GM21723 (cell line): ENCODE measurements at regions not wholly inside any gene's neighbourhood (a gene's known extent, or its start where the extent isn't known, plus 50 kb on each side); places are given as distances from the start of the nearest gene placed in this dataset.
"Not testable (repeated sequence)": the region's sequence is repeated elsewhere in the genome, so short reads cannot be mapped to it uniquely, and the experiment has no call there.

Experiments
- ATAC-seq: cut with Tn5 transposase; IDR thresholded peaks from one replicate; pipeline ENCODE4 v1.9.1; 2021; ENCODE audit warnings: mild to moderate bottlenecking, moderate library complexity; ENCODE audit not compliant: unreplicated experiment

- ATAC-seq: no peak
Measured at GRCh38 chr15:95698951-95699350, 631.5 kb upstream of the NR2F2 start.

- ATAC-seq: no peak
Measured at GRCh38 chr15:95699578-95699977, 630.9 kb upstream of the NR2F2 start.

- ATAC-seq: not testable (repeated sequence)
Measured at GRCh38 chr15:95700692-95701091, 629.8 kb upstream of the NR2F2 start.

- no peak for ATAC-seq
Measured at GRCh38 chr15:95701410-95701809, 629.1 kb upstream of the NR2F2 start.

GRCh38 chr15:95709959-95710695 lies 620.4 kb upstream of the NR2F2 start:
- no peak for ATAC-seq

GRCh38 chr15:95712785-95713184 lies 617.7 kb upstream of the NR2F2 start:
- ATAC-seq: no peak

- no peak for ATAC-seq
Measured at GRCh38 chr15:95713324-95713723, 617.2 kb upstream of the NR2F2 start.

GRCh38 chr15:95715116-95715903 lies 615.2 kb upstream of the NR2F2 start:
- ATAC-seq: no peak

- no peak for ATAC-seq
Measured at GRCh38 chr15:95715906-95716656, 614.4 kb upstream of the NR2F2 start.

GRCh38 chr15:95716708-95717107 lies 613.8 kb upstream of the NR2F2 start:
- ATAC-seq: no peak

- ATAC-seq: no peak
Measured at GRCh38 chr15:95718441-95718840, 612.1 kb upstream of the NR2F2 start.

- no peak for ATAC-seq
Measured at GRCh38 chr15:95724908-95725633, 605.4 kb upstream of the NR2F2 start.

GRCh38 chr15:95726891-95727290 lies 603.6 kb upstream of the NR2F2 start:
- ATAC-seq: no peak

GRCh38 chr15:95733931-95734330 lies 596.6 kb upstream of the NR2F2 start:
- ATAC-seq: no peak

- ATAC-seq: no peak
Measured at GRCh38 chr15:95734422-95735316, 595.8 kb upstream of the NR2F2 start.

GRCh38 chr15:95737060-95737459 lies 593.4 kb upstream of the NR2F2 start:
- ATAC-seq: no peak

GRCh38 chr15:95739131-95739530 lies 591.4 kb upstream of the NR2F2 start:
- ATAC-seq: no peak

GRCh38 chr15:95741830-95742229 lies 588.7 kb upstream of the NR2F2 start:
- ATAC-seq: no peak

- ATAC-seq: no peak
Measured at GRCh38 chr15:95742256-95742655, 588.2 kb upstream of the NR2F2 start.

- ATAC-seq: no peak
Measured at GRCh38 chr15:95742836-95743235, 587.7 kb upstream of the NR2F2 start.
